HEK293 (cell line): ENCODE measurements at regions not wholly inside any gene's neighbourhood (a gene's known extent, or its start where the extent isn't known, plus 50 kb on each side); places are given as distances from the start of the nearest gene placed in this dataset.

ENCODE experiments used
- CTCF ChIA-PET: fragments of 350-600 bp; formaldehyde crosslinking; extraction: SDS; loops from one replicate; lab custom pipeline; 2021; ENCODE audit warnings: antibody characterized with exemption; lab: Yijun Ruan, JAX
- POLR2A ChIA-PET: fragments of 300-600 bp; formaldehyde crosslinking; extraction: SDS; loops from one replicate; lab custom pipeline; 2020; ENCODE audit warnings: antibody characterized with exemption, inconsistent platforms; lab: Yijun Ruan, JAX
- H3K27ac ChIP-seq: fragments of 200-500 bp; sonication (Bioruptor generic); 2 replicates; pipeline ENCODE4 v1.5.1; 2014; ENCODE audit warnings: low read depth, low read length, control low read depth, inconsistent platforms; ENCODE audit errors: extremely low read depth
- H3K36me3 ChIP-seq, 2 experiments: fragments of 200-500 bp in 1 of 2; sonication (Bioruptor generic) in 1 of 2; 1 replicate in 1 of 2; 2 replicates in 1 of 2; pipeline ENCODE4 v1.5.1; 2014 to 2017; ENCODE audit warnings: inconsistent platforms in 2 of 2, low read length in 2 of 2; ENCODE audit not compliant: control insufficient read depth in 2 of 2, insufficient read depth in 1 of 2
- H3K4me1 ChIP-seq: fragments of 200-500 bp; sonication (Bioruptor generic); 2 replicates; pipeline ENCODE4 v1.5.1; 2014; ENCODE audit warnings: mild to moderate bottlenecking, low read length, inconsistent platforms; ENCODE audit not compliant: control insufficient read depth, insufficient read depth
- H3K4me3 ChIP-seq: 2 replicates; pipeline ENCODE4 v1.5.1; 2011; ENCODE audit warnings: low read depth, mild to moderate bottlenecking, control low read depth, low read length, moderate library complexity
- H3K9me3 ChIP-seq: fragments of 200-500 bp; sonication (Bioruptor generic); 2 replicates; pipeline ENCODE4 v1.5.1; 2014; ENCODE audit warnings: low read depth, low read length, inconsistent platforms; ENCODE audit not compliant: control insufficient read depth, insufficient read depth
- BCL6B ChIP-seq: fragments of 450-650 bp; formaldehyde crosslinking; IDR thresholded peaks from 2 replicates; pipeline ENCODE4 v1.5.1; 2017; ENCODE audit warnings: missing biosample characterization, missing genetic modification characterization
- EGR2 ChIP-seq: fragments of 450-650 bp; formaldehyde crosslinking; IDR thresholded peaks from 2 replicates; pipeline ENCODE4 v1.5.1; 2016; ENCODE audit warnings: low read depth, missing biosample characterization, missing genetic modification characterization
- GLIS1 ChIP-seq: fragments of 450-650 bp; formaldehyde crosslinking; IDR thresholded peaks from 2 replicates; pipeline ENCODE4 v1.5.1; 2016; ENCODE audit warnings: missing biosample characterization, missing genetic modification characterization
- HOXA7 ChIP-seq: sonication (generic); formaldehyde crosslinking; IDR thresholded peaks from 2 replicates; pipeline ENCODE4 v1.8.1; 2022; ENCODE audit warnings: missing genetic modification reagents, borderline replicate concordance
- INSM2 ChIP-seq: fragments of 450-650 bp; formaldehyde crosslinking; IDR thresholded peaks from 2 replicates; pipeline ENCODE4 v1.5.1; 2016; ENCODE audit warnings: missing biosample characterization, missing genetic modification characterization
- KLF8 ChIP-seq: fragments of 450-650 bp; formaldehyde crosslinking; IDR thresholded peaks from 2 replicates; pipeline ENCODE4 v1.5.1; 2016; ENCODE audit warnings: missing biosample characterization, missing genetic modification characterization
- PRDM1 ChIP-seq: fragments of 450-650 bp; formaldehyde crosslinking; IDR thresholded peaks from 2 replicates; pipeline ENCODE4; 2016; ENCODE audit warnings: missing biosample characterization, missing genetic modification characterization
- SETDB1 ChIP-seq: IDR thresholded peaks from one replicate; pipeline ENCODE4 v1.6.1; 2017; ENCODE audit warnings: mild to moderate bottlenecking, low read length, moderate library complexity, mixed read lengths; ENCODE audit not compliant: insufficient read length
- ZBTB10 ChIP-seq: fragments of 450-650 bp; formaldehyde crosslinking; IDR thresholded peaks from 2 replicates; pipeline ENCODE4 v1.5.1; 2016; ENCODE audit warnings: missing biosample characterization, missing genetic modification characterization
- ZBTB21 ChIP-seq: fragments of 450-650 bp; formaldehyde crosslinking; IDR thresholded peaks from 2 replicates; pipeline ENCODE4 v1.5.1; 2017; ENCODE audit warnings: missing biosample characterization, missing genetic modification characterization
- ZBTB44 ChIP-seq: fragments of 450-650 bp; IDR thresholded peaks from 2 replicates; pipeline ENCODE4 v1.5.1; 2018; ENCODE audit warnings: missing biosample characterization, mild to moderate bottlenecking, missing genetic modification characterization
- ZFP41 ChIP-seq: fragments of 450-650 bp; formaldehyde crosslinking; IDR thresholded peaks from 2 replicates; pipeline ENCODE4 v1.5.1; 2016; ENCODE audit warnings: missing biosample characterization, missing genetic modification characterization, borderline replicate concordance
- ZFP69B ChIP-seq: fragments of 450-650 bp; formaldehyde crosslinking; IDR thresholded peaks from 2 replicates; pipeline ENCODE4 v1.5.1; 2016; ENCODE audit warnings: missing biosample characterization, missing genetic modification characterization
- ZIC2 ChIP-seq: fragments of 450-650 bp; formaldehyde crosslinking; IDR thresholded peaks from 2 replicates; pipeline ENCODE4 v1.5.1; 2016; ENCODE audit warnings: missing biosample characterization, missing genetic modification characterization
- ZNF184 ChIP-seq: fragments of 450-650 bp; IDR thresholded peaks from 2 replicates; pipeline ENCODE4 v1.5.1; 2018; ENCODE audit warnings: missing biosample characterization, mild to moderate bottlenecking, missing genetic modification characterization
- ZNF23 ChIP-seq: fragments of 450-650 bp; formaldehyde crosslinking; IDR thresholded peaks from 2 replicates; pipeline ENCODE4 v1.5.1; 2016; ENCODE audit warnings: missing biosample characterization, missing genetic modification characterization, borderline replicate concordance
- ZNF501 ChIP-seq: fragments of 450-650 bp; formaldehyde crosslinking; IDR thresholded peaks from 2 replicates; pipeline ENCODE4 v1.5.1; 2016; ENCODE audit warnings: missing biosample characterization, missing genetic modification characterization
- ZNF560 ChIP-seq: fragments of 450-650 bp; formaldehyde crosslinking; IDR thresholded peaks from 2 replicates; pipeline ENCODE4 v1.5.1; 2017; ENCODE audit warnings: missing biosample characterization, missing genetic modification characterization, borderline replicate concordance
- ZNF626 ChIP-seq: fragments of 450-650 bp; sonication (Bioruptor Pico); formaldehyde crosslinking; IDR thresholded peaks from 2 replicates; pipeline ENCODE4 v1.5.1; 2018; ENCODE audit warnings: missing biosample characterization, missing genetic modification characterization, inconsistent platforms
- ZNF658 ChIP-seq: fragments of 450-650 bp; formaldehyde crosslinking; IDR thresholded peaks from 2 replicates; pipeline ENCODE4; 2016; ENCODE audit warnings: missing biosample characterization, missing genetic modification characterization
- ZNF692 ChIP-seq: fragments of 450-650 bp; formaldehyde crosslinking; IDR thresholded peaks from 2 replicates; pipeline ENCODE4 v1.5.1; 2016; ENCODE audit warnings: missing biosample characterization, missing genetic modification characterization
- ZNF704 ChIP-seq: fragments of 450-650 bp; formaldehyde crosslinking; IDR thresholded peaks from 2 replicates; pipeline ENCODE4 v1.5.1; 2016; ENCODE audit warnings: missing biosample characterization, missing genetic modification characterization

- TF ChIP-seq ZNF501, result no peak
Measured at GRCh38 chr1:30255111-30255724, 468.2 kb downstream of the MATN1 start (continued).

GRCh38 chr1:30253807-30254440 lies 469.5 kb downstream of the MATN1 start:
- TF ChIP-seq KLF8 (tag by site-specific recombination) (no peak), GLIS1 (tag by site-specific recombination) (peak; percentile 36; the same call in 1 of the 2 replicates), ZFP69B (tag by site-specific recombination) (no peak), ZNF560 (tag by site-specific recombination) (no peak), ZNF626 (no peak), BCL6B (tag by site-specific recombination) (no peak), ZIC2 (tag by site-specific recombination) (peak; percentile 66)
- Histone ChIP-seq H3K27ac (no peak overlapping the region), H3K9me3 (no peaks in the 10 kb centered on the region), H3K4me3 (no peak overlapping the region), H3K4me1 (peaks cover 2% of the 10 kb centered on the region; the same call in 1 of the 2 replicates), H3K36me3 (no peaks in the 10 kb centered on the region)
- ChIA-PET POLR2A (no interaction called here), CTCF (interaction anchor here (0.6 to 0.9 kb wide), 4 partner anchors 21 to 170 kb away, joined by 3 to 4 read pairs (median 4); no protein-coding TSS in a partner anchor)

- ChIA-PET CTCF (interaction anchor here (0.6 kb wide), 1 partner anchor 21 kb away, joined by 4 read pairs; no protein-coding TSS in a partner anchor), POLR2A (no interaction called here)
- H3K4me1 ChIP-seq, result peaks cover 2% of the 10 kb centered on the region; the same call in 1 of the 2 replicates
- no peaks in the 10 kb centered on the region for H3K9me3 ChIP-seq
- H3K27ac ChIP-seq, result no peak overlapping the region
- no peaks in the 10 kb centered on the region for H3K36me3 ChIP-seq
- TF ChIP-seq ZBTB21, result no peak
- TF ChIP-seq SETDB1, result no peak
- TF ChIP-seq ZBTB44 (tag by site-specific recombination), result no peak
- TF ChIP-seq HOXA7, result no peak
- TF ChIP-seq INSM2, result no peak
- no peak for TF ChIP-seq ZNF692
- TF ChIP-seq ZFP41 (tag by site-specific recombination), result no peak
- TF ChIP-seq EGR2 (tag by site-specific recombination), result no peak
- no peak for TF ChIP-seq ZNF658
- TF ChIP-seq ZBTB10 (tag by site-specific recombination), result no peak
- TF ChIP-seq ZNF184 (tag by site-specific recombination), result no peak
- no peak for TF ChIP-seq ZNF704 (tag by site-specific recombination)
- TF ChIP-seq ZNF23 (tag by site-specific recombination), result no peak
- TF ChIP-seq PRDM1, result no peak
- no peak overlapping the region for H3K4me3 ChIP-seq
Measured at GRCh38 chr1:30253361-30253760, 470.0 kb downstream of the MATN1 start.
